ENCODE measurements at regions not wholly inside any gene's neighbourhood (a gene's known extent, or its start where the extent isn't known, plus 50 kb on each side); places are given as distances from the start of the nearest gene placed in this dataset.

GRCh38 chr10:47241256-47241655, 58.7 kb upstream of the GDF10 start:
- no peaks in the 10 kb centered on the region for H3K4me1 ChIP-seq

DNA sequence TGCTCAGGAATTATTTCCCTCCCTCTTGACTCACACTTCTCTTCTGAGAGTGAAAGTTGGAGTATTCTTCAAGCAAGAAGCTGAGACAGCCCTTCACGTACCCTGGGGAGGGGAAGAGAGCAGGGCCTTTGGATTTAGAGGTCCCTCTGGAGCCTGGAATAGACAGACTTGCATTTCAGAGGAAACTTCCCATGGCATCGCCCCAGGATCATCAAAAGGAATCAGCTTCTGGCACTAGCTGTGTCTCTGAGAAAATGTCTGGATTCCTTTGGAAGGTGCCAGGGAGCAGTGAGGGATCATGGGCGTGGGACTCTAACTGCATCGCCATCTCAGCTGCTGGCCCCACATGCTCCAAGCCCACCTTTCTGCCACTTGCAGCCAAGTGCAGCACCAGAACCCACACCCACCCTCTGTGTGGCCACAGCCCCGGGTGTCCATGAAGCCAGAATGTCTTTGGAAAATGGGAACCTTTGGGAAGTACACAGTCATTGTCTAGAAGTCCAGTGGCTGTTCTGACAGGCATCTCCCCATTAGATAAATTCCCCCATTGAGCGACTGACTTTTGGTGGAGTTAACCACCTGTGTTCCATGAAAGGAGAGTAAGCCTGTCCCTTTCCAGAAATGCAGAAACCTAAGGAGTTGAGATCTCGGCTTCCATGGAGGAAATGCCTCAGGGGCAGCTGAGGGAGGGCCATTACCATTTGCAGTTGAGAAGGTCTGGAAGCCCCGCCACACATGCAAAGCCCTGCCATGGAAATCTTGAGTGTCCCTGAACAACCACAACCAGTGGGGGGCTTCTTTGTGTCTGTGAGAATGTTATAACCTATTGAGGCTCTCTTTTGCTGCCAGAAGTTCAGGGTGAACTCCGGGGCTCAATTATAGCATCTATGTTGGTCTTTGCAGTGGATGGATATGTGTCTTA, 57.8 kb upstream of the GDF10 start:
- intact Hi-C loops (cut with DNase I): no loop called here
- no peak for TF ChIP-seq POLR2A (IDR thresholded peaks at IDR 0.05)
- no peak for TF ChIP-seq POLR2AphosphoS5 (IDR thresholded peaks at IDR 0.05; ENCODE audit: insufficient read depth in 1 of 2, low read depth in 1 of 2)
- TF ChIP-seq CTCF (IDR thresholded peaks at IDR 0.05): no peak
- DNase-seq (ENCODE audit: extremely low spot score in 2 of 2): peak; percentile 54 to 58
- Histone ChIP-seq H3K4me1 (no peaks in the 10 kb centered on the region), H3K27me3 (no peaks in the 10 kb centered on the region), H3K36me3 (no peaks in the 10 kb centered on the region), H3K4me3 (no peak overlapping the region), H3K9me3 (no peaks in the 10 kb centered on the region), H3K27ac (no peak overlapping the region)

More at GRCh38 chr10:47241256-47241655, 58.7 kb upstream of the GDF10 start:
- Histone ChIP-seq H3K27me3 (no peaks in the 10 kb centered on the region), H3K36me3 (no peaks in the 10 kb centered on the region), H3K4me3 (no peak overlapping the region), H3K9me3 (no peaks in the 10 kb centered on the region), H3K27ac (no peak overlapping the region)
- intact Hi-C loops (cut with DNase I): no loop called here
- peak; percentile 34 to 61 for DNase-seq (ENCODE audit: extremely low spot score in 2 of 2)
- no peak for TF ChIP-seq CTCF (IDR thresholded peaks at IDR 0.05)
- no peak for TF ChIP-seq POLR2AphosphoS5 (IDR thresholded peaks at IDR 0.05; ENCODE audit: insufficient read depth in 1 of 2, low read depth in 1 of 2)
- no peak for TF ChIP-seq POLR2A (IDR thresholded peaks at IDR 0.05)

DNA sequence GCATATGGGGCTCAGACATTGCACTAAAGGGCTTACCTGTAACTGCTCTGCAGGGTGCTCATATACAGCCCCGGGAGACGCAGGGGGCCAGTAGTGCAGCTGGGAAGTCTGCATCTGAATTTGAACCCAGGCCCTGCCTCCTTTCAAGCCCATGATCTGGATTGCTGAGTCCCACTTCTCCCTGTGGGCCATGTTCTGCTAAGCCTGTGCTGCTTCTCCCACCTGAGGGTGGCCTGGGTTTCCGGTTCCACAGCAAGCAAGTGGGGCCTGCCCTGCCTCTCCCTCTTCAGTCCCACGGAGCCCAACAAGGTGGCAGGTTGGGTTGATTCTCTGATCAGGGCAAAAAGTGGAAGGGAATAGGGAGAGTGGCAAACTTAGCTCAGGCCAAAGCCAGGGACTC, 56.6 kb upstream of the GDF10 start:
- no peak for TF ChIP-seq POLR2AphosphoS5 (IDR thresholded peaks at IDR 0.05; ENCODE audit: insufficient read depth in 1 of 2, low read depth in 1 of 2)
- intact Hi-C loops (cut with DNase I): no loop called here
- DNase-seq (ENCODE audit: extremely low spot score in 2 of 2): no peak
- Histone ChIP-seq H3K36me3 (no peaks in the 10 kb centered on the region), H3K4me1 (no peaks in the 10 kb centered on the region), H3K4me3 (no peak overlapping the region), H3K27me3 (no peaks in the 10 kb centered on the region), H3K9me3 (no peaks in the 10 kb centered on the region), H3K27ac (no peak overlapping the region)

DNA sequence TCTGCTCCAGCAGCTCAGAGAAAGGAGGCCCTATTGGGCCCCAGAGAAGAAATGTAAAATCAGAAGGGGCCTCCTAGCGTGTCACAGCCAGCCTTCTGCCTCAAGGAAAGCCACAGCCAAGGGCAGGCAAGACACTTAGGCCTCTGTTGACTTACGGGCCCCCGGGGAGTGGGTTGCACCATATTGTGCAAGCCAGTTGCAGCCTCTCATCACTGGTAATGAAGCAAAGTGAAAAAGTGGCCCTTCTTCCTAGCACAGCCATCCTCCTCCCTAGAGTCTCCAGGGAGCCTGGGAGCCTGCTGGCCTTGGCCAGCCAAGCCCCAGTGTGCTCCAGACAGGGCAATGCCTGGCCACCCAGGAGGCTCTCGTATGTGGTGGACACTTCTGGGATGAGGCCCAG, 56.2 kb upstream of the GDF10 start:
- DNase-seq (ENCODE audit: extremely low spot score in 2 of 2): no peak

More for the DNA sequence above, 56.2 kb upstream of the GDF10 start:
- H3K27ac ChIP-seq: no peak overlapping the region
- intact Hi-C loops (cut with DNase I): no loop called here
- no peaks in the 10 kb centered on the region for H3K4me1 ChIP-seq
- H3K27me3 ChIP-seq: no peaks in the 10 kb centered on the region
- TF ChIP-seq POLR2A (IDR thresholded peaks at IDR 0.05) (no peak), CTCF (IDR thresholded peaks at IDR 0.05) (no peak), POLR2AphosphoS5 (IDR thresholded peaks at IDR 0.05; ENCODE audit: insufficient read depth in 1 of 2, low read depth in 1 of 2) (no peak)
- no peaks in the 10 kb centered on the region for H3K9me3 ChIP-seq
- no peak overlapping the region for H3K4me3 ChIP-seq
- H3K36me3 ChIP-seq: no peaks in the 10 kb centered on the region

Measured in vagina (tissue), 2 donors.